ENCODE measurements at regions not wholly inside any gene's neighbourhood (a gene's known extent, or its start where the extent isn't known, plus 50 kb on each side); places are given as distances from the start of the nearest gene placed in this dataset.

DNA sequence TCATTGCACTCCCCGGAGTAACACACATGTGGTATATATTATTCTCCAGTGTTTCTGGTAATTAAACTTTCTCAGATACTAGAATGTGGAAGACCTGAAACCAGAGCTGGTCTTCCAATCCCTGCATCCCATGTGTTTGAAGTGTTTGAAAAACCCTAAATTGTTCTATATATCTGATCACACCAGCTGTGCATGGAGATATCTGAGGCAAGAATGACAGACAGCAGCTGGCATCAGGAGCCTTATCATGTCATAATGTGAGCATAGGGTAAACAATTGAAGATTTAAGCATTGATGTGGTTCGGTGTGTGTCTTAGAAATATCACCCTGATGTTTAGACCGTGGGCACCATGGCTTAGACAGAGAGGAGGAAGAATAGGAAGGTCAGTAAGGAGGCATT lies 251.0 kb downstream of the CDH11 start:
- Histone ChIP-seq H3K9ac (ENCODE audit: low read depth, low read length, poor library complexity) (no peak overlapping the region), H3K18ac (ENCODE audit: low read length) (no peak overlapping the region), H3K23ac (ENCODE audit: low read depth, low read length, poor library complexity) (no peak overlapping the region), H3K4me3 (ENCODE audit: low read length in 2 of 2) (no peak overlapping the region), H2BK12ac (ENCODE audit: low read length) (no peak overlapping the region), H2AFZ (ENCODE audit: low read length) (no peak overlapping the region), H3K36me3 (replicated peaks in 1 of 2; ENCODE audit: control insufficient read depth in 2 of 2, insufficient read depth in 2 of 2, low read length in 2 of 2) (no peaks in the 10 kb centered on the region), H3K4ac (ENCODE audit: low read length) (no peak overlapping the region), H3K27me3 (ENCODE audit: control insufficient read depth in 3 of 3, insufficient read depth in 3 of 3, low read depth in 1 of 3, low read length in 3 of 3) (no peaks in the 10 kb centered on the region), H3K4me2 (ENCODE audit: insufficient read depth, low read length, poor library complexity, severe bottlenecking) (no peak overlapping the region), H2BK120ac (ENCODE audit: low read depth, low read length) (no peak overlapping the region), H2BK5ac (ENCODE audit: low read length) (no peak overlapping the region), H4K8ac (ENCODE audit: low read depth, low read length) (no peak overlapping the region), H4K91ac (ENCODE audit: low read depth, low read length, poor library complexity) (no peak overlapping the region), H2AK5ac (ENCODE audit: low read depth, low read length) (no peak overlapping the region), H2BK15ac (ENCODE audit: low read length) (no peak overlapping the region), H3K27ac (replicated peaks; ENCODE audit: low read length) (no peak overlapping the region), H3K9me3 (replicated peaks in 1 of 2; ENCODE audit: control insufficient read depth in 2 of 2, insufficient read depth in 1 of 2, low read depth in 1 of 2, low read length in 2 of 2) (no peaks in the 10 kb centered on the region), H3K79me1 (ENCODE audit: low read depth, low read length) (no peaks in the 10 kb centered on the region), H3K4me1 (ENCODE audit: control insufficient read depth in 2 of 2, insufficient read depth in 1 of 2, low read depth in 1 of 2, low read length in 2 of 2) (no peaks in the 10 kb centered on the region), H3K14ac (ENCODE audit: low read length) (no peak overlapping the region)
- no CpG with 5 or more reads among the region's 3 CpGs for WGBS, 2 donors (ENCODE audit: extremely low coverage in 2 of 2, insufficient read length in 2 of 2, insufficient replicate concordance in 1 of 2)
- no peak for DNase-seq (ENCODE audit: low spot score)

DNA sequence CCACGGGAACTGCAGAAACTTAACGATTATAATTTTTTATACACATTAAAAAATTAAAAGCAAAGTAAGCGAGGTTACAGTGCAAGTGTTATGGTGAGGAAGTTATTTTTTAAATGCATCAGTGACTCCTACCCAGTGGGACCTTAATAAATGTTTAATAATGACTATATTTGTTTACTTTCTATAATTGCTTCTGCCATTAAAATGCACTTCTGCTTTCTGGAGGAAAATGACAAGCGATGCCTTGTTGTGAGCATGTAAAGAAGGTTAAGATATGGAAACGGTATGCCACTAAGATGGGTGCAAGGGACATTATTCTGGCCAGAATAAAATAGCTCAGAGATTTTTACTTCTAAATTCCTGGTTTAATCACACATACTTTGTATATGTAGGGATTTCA lies 252.1 kb downstream of the CDH11 start:
- no peak for DNase-seq (ENCODE audit: low spot score)
- Histone ChIP-seq H3K18ac (ENCODE audit: low read length) (no peak overlapping the region), H2AK5ac (ENCODE audit: low read depth, low read length) (no peak overlapping the region), H3K9me3 (replicated peaks in 1 of 2; ENCODE audit: control insufficient read depth in 2 of 2, insufficient read depth in 1 of 2, low read depth in 1 of 2, low read length in 2 of 2) (no peaks in the 10 kb centered on the region), H3K4me2 (ENCODE audit: insufficient read depth, low read length, poor library complexity, severe bottlenecking) (no peak overlapping the region), H4K8ac (ENCODE audit: low read depth, low read length) (no peak overlapping the region), H3K14ac (ENCODE audit: low read length) (no peak overlapping the region), H2BK5ac (ENCODE audit: low read length) (no peak overlapping the region), H2AFZ (ENCODE audit: low read length) (no peak overlapping the region), H3K4me3 (ENCODE audit: low read length in 2 of 2) (no peak overlapping the region), H3K27ac (replicated peaks; ENCODE audit: low read length) (no peak overlapping the region), H3K4ac (ENCODE audit: low read length) (no peak overlapping the region), H3K36me3 (replicated peaks in 1 of 2; ENCODE audit: control insufficient read depth in 2 of 2, insufficient read depth in 2 of 2, low read length in 2 of 2) (no peaks in the 10 kb centered on the region), H2BK120ac (ENCODE audit: low read depth, low read length) (no peak overlapping the region), H3K4me1 (ENCODE audit: control insufficient read depth in 2 of 2, insufficient read depth in 1 of 2, low read depth in 1 of 2, low read length in 2 of 2) (no peaks in the 10 kb centered on the region), H2BK12ac (ENCODE audit: low read length) (no peak overlapping the region), H2BK15ac (ENCODE audit: low read length) (no peak overlapping the region), H3K79me1 (ENCODE audit: low read depth, low read length) (no peaks in the 10 kb centered on the region), H4K91ac (ENCODE audit: low read depth, low read length, poor library complexity) (no peak overlapping the region), H3K27me3 (ENCODE audit: control insufficient read depth in 3 of 3, insufficient read depth in 3 of 3, low read depth in 1 of 3, low read length in 3 of 3) (no peaks in the 10 kb centered on the region), H3K23ac (ENCODE audit: low read depth, low read length, poor library complexity) (no peak overlapping the region), H3K9ac (ENCODE audit: low read depth, low read length, poor library complexity) (no peak overlapping the region)
- no CpG with 5 or more reads among the region's 5 CpGs for WGBS, 2 donors (ENCODE audit: extremely low coverage in 2 of 2, insufficient read length in 2 of 2, insufficient replicate concordance in 1 of 2)

DNA sequence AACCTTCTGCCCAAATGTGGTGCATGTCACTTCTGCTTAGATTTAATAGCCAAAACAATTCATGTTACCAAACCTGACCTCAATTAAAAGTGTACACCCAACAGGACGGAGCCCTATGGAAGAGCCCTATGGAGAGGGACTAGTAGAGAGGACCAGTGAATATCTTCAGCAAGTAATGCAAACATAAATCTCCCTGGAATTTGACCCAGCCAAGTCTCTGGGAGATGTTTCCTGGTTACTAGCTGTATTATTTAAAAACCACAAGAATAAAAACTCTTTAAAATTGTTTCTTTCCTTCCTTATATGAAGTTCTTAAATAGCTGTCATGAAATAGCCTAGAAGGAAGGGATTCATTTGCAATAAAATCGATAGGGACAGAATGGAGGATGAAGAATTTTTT lies 255.8 kb downstream of the CDH11 start:
- H3K18ac ChIP-seq (ENCODE audit: low read length): no peak overlapping the region
- no peak overlapping the region for H2BK15ac ChIP-seq (ENCODE audit: low read length)
- no peaks in the 10 kb centered on the region for H3K27me3 ChIP-seq (ENCODE audit: control insufficient read depth in 3 of 3, insufficient read depth in 3 of 3, low read depth in 1 of 3, low read length in 3 of 3)
- H3K27ac ChIP-seq (replicated peaks; ENCODE audit: low read length): no peak overlapping the region
- no peaks in the 10 kb centered on the region for H3K36me3 ChIP-seq (replicated peaks in 1 of 2; ENCODE audit: control insufficient read depth in 2 of 2, insufficient read depth in 2 of 2, low read length in 2 of 2)
- H2AK5ac ChIP-seq (ENCODE audit: low read depth, low read length): no peak overlapping the region
- H3K4me1 ChIP-seq (ENCODE audit: control insufficient read depth in 2 of 2, insufficient read depth in 1 of 2, low read depth in 1 of 2, low read length in 2 of 2): no peaks in the 10 kb centered on the region
- no peak overlapping the region for H3K4ac ChIP-seq (ENCODE audit: low read length)
- H3K9me3 ChIP-seq (replicated peaks in 1 of 2; ENCODE audit: control insufficient read depth in 2 of 2, insufficient read depth in 1 of 2, low read depth in 1 of 2, low read length in 2 of 2): no peaks in the 10 kb centered on the region
- H2AFZ ChIP-seq (ENCODE audit: low read length): no peak overlapping the region
- H3K79me1 ChIP-seq (ENCODE audit: low read depth, low read length): no peaks in the 10 kb centered on the region
- H3K23ac ChIP-seq (ENCODE audit: low read depth, low read length, poor library complexity): no peak overlapping the region
- DNase-seq (ENCODE audit: low spot score): no peak
- H4K91ac ChIP-seq (ENCODE audit: low read depth, low read length, poor library complexity): no peak overlapping the region
- H3K9ac ChIP-seq (ENCODE audit: low read depth, low read length, poor library complexity): no peak overlapping the region
- no peak overlapping the region for H3K14ac ChIP-seq (ENCODE audit: low read length)
- whole genome bisulfite sequencing, 2 donors (ENCODE audit: extremely low coverage in 2 of 2, insufficient read length in 2 of 2, insufficient replicate concordance in 1 of 2): no CpG with 5 or more reads among the region's 2 CpGs
- H3K4me3 ChIP-seq (ENCODE audit: low read length in 2 of 2): no peak overlapping the region
- H3K4me2 ChIP-seq (ENCODE audit: insufficient read depth, low read length, poor library complexity, severe bottlenecking): no peak overlapping the region
- no peak overlapping the region for H4K8ac ChIP-seq (ENCODE audit: low read depth, low read length)
- H2BK5ac ChIP-seq (ENCODE audit: low read length): no peak overlapping the region
- H2BK120ac ChIP-seq (ENCODE audit: low read depth, low read length): no peak overlapping the region
- H2BK12ac ChIP-seq (ENCODE audit: low read length): no peak overlapping the region

DNA sequence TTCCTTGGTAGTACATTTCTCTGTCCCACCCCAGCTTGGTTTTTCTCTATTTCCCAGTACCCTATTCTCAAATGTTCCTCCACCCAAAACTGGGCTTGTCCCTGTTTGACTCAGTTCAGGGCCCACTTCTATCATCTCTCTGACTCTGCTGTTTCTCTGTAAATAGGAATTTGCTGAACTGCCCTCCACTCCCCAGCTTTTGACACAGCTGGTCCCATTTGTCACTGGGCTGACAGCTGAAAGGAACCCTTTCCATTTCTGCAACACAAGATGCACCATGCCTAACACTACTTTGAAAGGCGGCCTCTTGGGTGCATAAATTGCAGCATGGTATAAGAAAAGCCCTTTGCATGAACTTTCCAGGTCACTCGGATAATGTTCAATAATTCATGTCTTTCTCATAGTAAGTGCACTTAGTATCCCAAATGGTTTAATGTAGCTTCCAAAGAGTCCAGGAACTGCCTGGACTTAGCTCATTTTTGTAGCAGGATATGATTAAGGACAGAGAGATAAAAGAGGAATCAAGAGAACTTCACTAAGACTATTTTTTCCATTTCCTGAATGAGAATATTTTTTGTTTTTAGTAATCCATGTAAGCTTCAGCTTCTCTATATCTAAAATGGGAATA lies 256.7 kb downstream of the CDH11 start:
- Histone ChIP-seq H2AK5ac (ENCODE audit: low read depth, low read length) (no peak overlapping the region), H3K27ac (replicated peaks; ENCODE audit: low read length) (no peak overlapping the region), H3K36me3 (replicated peaks in 1 of 2; ENCODE audit: control insufficient read depth in 2 of 2, insufficient read depth in 2 of 2, low read length in 2 of 2) (no peaks in the 10 kb centered on the region), H3K79me1 (ENCODE audit: low read depth, low read length) (no peaks in the 10 kb centered on the region), H3K4me2 (ENCODE audit: insufficient read depth, low read length, poor library complexity, severe bottlenecking) (no peak overlapping the region), H3K9ac (ENCODE audit: low read depth, low read length, poor library complexity) (no peak overlapping the region), H2BK5ac (ENCODE audit: low read length) (no peak overlapping the region), H3K18ac (ENCODE audit: low read length) (no peak overlapping the region), H3K14ac (ENCODE audit: low read length) (no peak overlapping the region), H2AFZ (ENCODE audit: low read length) (no peak overlapping the region), H3K23ac (ENCODE audit: low read depth, low read length, poor library complexity) (no peak overlapping the region), H4K91ac (ENCODE audit: low read depth, low read length, poor library complexity) (no peak overlapping the region), H2BK15ac (ENCODE audit: low read length) (no peak overlapping the region), H3K9me3 (replicated peaks in 1 of 2; ENCODE audit: control insufficient read depth in 2 of 2, insufficient read depth in 1 of 2, low read depth in 1 of 2, low read length in 2 of 2) (no peaks in the 10 kb centered on the region), H3K4me3 (ENCODE audit: low read length in 2 of 2) (no peak overlapping the region), H2BK120ac (ENCODE audit: low read depth, low read length) (no peak overlapping the region), H4K8ac (ENCODE audit: low read depth, low read length) (no peak overlapping the region), H2BK12ac (ENCODE audit: low read length) (no peak overlapping the region), H3K27me3 (ENCODE audit: control insufficient read depth in 3 of 3, insufficient read depth in 3 of 3, low read depth in 1 of 3, low read length in 3 of 3) (no peaks in the 10 kb centered on the region), H3K4me1 (ENCODE audit: control insufficient read depth in 2 of 2, insufficient read depth in 1 of 2, low read depth in 1 of 2, low read length in 2 of 2) (no peaks in the 10 kb centered on the region), H3K4ac (ENCODE audit: low read length) (no peak overlapping the region)
- no CpG with 5 or more reads among the region's 2 CpGs for WGBS, 2 donors (ENCODE audit: extremely low coverage in 2 of 2, insufficient read length in 2 of 2, insufficient replicate concordance in 1 of 2)
- no peak for DNase-seq (ENCODE audit: low spot score)
